Activated B cell treated with CpG ODN at 0.5 μM for 24 hours (primary cell): ENCODE measurements at regions not wholly inside any gene's neighbourhood (a gene's known extent, or its start where the extent isn't known, plus 50 kb on each side); places are given as distances from the start of the nearest gene placed in this dataset.

Experiments
- ATAC-seq: fragments of 200-7000 bp; cut with Tn5 transposase; one replicate; pipeline ENCODE4 v1.10.0; 2021; ENCODE audit warnings: low read depth, mild to moderate bottlenecking, moderate library complexity
- CTCF ChIA-PET: fragments of 350-600 bp; sonication (Branson Sonifier 250); formaldehyde crosslinking; loops from one replicate; lab custom pipeline; 2021; ENCODE audit warnings: antibody characterized with exemption; lab: Charles Lee
- POLR2A ChIA-PET: fragments of 350-600 bp; sonication (Branson Sonifier 250); formaldehyde crosslinking; loops from one replicate; lab custom pipeline; 2021; ENCODE audit warnings: antibody characterized with exemption; lab: Charles Lee
- DNase-seq: peaks from one replicate; pipeline ENCODE4 v3.0.0; 2022
- H3K27ac Mint-ChIP-seq: one replicate; pipeline ENCODE4 v1.8.0; 2020; ENCODE audit warnings: mixed read lengths
- H3K27me3 Mint-ChIP-seq: one replicate; pipeline ENCODE4 v1.8.0; 2021; ENCODE audit warnings: mixed read lengths
- H3K36me3 Mint-ChIP-seq: one replicate; pipeline ENCODE4 v1.8.0; 2021; ENCODE audit warnings: low read depth, mixed read lengths
- H3K4me1 Mint-ChIP-seq: one replicate; pipeline ENCODE4 v1.8.0; 2021; ENCODE audit warnings: mixed read lengths
- H3K4me3 Mint-ChIP-seq: one replicate; pipeline ENCODE4 v1.8.0; 2020; ENCODE audit warnings: mild to moderate bottlenecking, mixed read lengths
- H3K9me3 Mint-ChIP-seq: one replicate; pipeline ENCODE4 v1.8.0; 2020; ENCODE audit warnings: mixed read lengths
- intact Hi-C: fragments of 100-400 bp; cut with micrococcal nuclease; formaldehyde crosslinking; loops from one replicate; pipeline ENCODE4 v1.15.1; 2024
- TF ChIP-seq, protein P1 (sequence below): fragments of 200-600 bp; IDR thresholded peaks from one replicate; pipeline ENCODE4 v1.8.0; 2022; ENCODE audit warnings: antibody characterized with exemption, mild to moderate bottlenecking

DNA sequence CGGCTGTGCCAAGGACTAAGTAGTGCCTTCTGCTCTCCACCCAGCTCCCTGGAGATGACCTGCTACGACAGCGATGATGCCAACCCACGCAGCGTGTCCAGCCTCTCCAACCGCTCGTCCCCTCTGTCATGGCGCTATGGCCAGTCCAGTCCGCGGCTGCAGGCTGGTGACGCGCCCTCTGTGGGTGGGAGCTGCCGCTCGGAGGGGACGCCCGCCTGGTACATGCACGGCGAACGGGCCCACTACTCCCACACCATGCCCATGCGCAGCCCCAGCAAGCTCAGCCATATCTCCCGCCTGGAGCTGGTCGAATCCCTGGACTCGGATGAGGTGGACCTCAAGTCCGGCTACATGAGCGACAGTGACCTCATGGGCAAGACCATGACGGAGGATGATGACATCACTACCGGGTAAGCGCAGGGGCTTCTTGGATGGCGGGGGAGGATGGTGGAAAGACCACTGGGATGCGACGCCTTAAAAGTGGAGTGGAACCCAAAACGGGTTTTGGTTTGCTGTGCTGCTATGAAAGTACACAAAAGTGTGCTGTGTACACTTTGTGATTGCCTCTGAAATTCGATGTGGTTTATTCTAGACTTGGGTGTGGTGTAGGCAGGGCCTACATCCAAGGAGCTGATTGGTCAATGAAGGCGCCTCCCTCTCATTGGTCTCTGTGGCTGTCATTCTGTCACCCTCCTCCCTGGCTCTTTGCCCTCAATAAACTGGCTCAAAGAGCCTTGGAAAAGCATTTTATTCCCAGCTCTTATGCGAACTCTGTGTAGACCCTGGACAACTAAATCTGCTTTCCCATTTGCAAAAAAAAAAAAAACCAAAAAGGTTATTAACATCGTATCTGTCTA lies 110.4 kb upstream of the IPO9 start:
- H3K36me3 Mint-ChIP-seq, result no peaks in the 10 kb centered on the region
- H3K27me3 Mint-ChIP-seq, result peaks cover 5% of the 10 kb centered on the region

DNA sequence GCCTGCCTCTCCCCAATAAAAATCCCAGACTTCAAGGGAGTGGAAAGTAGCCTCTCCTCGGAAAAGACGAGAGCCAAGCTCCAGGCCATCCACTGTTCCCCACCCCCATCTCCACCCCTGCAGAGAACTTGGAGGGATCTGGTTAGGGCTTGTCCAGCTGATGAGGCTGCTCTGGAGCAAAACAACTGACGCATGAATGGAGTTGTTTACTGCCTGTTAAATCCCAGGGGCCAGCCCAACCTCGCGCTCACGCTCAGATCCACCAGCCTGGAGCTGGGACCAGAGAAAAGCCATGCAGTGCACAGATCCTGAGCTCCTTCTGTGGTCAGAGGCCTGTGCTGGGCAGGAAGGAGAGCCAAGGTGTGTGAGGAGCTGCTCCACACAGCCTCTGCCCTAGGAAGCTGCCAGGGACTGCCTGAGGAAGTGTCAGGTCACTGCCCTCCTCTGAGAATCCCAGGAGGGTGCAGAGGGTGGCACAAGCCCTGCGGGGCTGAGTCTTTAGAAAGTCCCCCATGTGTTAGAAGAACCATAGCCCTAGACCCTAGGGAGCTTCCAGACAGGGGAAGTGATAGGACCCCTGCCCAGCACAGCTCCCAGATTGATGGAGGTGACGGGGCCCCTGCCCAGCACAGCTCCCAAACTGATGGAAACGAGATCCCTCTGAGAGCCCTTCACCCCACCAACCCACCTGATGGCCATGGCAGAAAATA lies 109.0 kb upstream of the IPO9 start:
- H3K9me3 Mint-ChIP-seq, result no peaks in the 10 kb centered on the region
- peaks cover 24% of the 10 kb centered on the region for H3K4me1 Mint-ChIP-seq
- peaks cover 6% of the 10 kb centered on the region for H3K27me3 Mint-ChIP-seq
- DNase-seq (no peak), ATAC-seq (no peak)
- CTCF ChIA-PET, result interaction anchor here (1.3 to 2.1 kb wide), 2 partner anchors 12 to 73 kb away, joined by 3 to 5 read pairs; no protein-coding TSS in a partner anchor
- TF ChIP-seq, protein P1, sequence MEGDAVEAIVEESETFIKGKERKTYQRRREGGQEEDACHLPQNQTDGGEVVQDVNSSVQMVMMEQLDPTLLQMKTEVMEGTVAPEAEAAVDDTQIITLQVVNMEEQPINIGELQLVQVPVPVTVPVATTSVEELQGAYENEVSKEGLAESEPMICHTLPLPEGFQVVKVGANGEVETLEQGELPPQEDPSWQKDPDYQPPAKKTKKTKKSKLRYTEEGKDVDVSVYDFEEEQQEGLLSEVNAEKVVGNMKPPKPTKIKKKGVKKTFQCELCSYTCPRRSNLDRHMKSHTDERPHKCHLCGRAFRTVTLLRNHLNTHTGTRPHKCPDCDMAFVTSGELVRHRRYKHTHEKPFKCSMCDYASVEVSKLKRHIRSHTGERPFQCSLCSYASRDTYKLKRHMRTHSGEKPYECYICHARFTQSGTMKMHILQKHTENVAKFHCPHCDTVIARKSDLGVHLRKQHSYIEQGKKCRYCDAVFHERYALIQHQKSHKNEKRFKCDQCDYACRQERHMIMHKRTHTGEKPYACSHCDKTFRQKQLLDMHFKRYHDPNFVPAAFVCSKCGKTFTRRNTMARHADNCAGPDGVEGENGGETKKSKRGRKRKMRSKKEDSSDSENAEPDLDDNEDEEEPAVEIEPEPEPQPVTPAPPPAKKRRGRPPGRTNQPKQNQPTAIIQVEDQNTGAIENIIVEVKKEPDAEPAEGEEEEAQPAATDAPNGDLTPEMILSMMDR, result no peak
- H3K4me3 Mint-ChIP-seq, result no peak overlapping the region
- H3K36me3 Mint-ChIP-seq, result no peaks in the 10 kb centered on the region
- H3K27ac Mint-ChIP-seq, result no peak overlapping the region
- intact Hi-C loops, result no loop called here
- POLR2A ChIA-PET, result no interaction called here

More for the DNA sequence above, 110.4 kb upstream of the IPO9 start:
- no peaks in the 10 kb centered on the region for H3K9me3 Mint-ChIP-seq
- H3K27ac Mint-ChIP-seq, result no peak overlapping the region
- ChIA-PET CTCF (interaction anchor here (1.0 to 2.1 kb wide), 2 partner anchors 10 to 75 kb away, joined by 3 to 5 read pairs; no protein-coding TSS in a partner anchor), POLR2A (no interaction called here)
- H3K4me1 Mint-ChIP-seq, result peaks cover 24% of the 10 kb centered on the region
- intact Hi-C loops, result no loop called here
- TF ChIP-seq, protein P1, result no peak
- no peak overlapping the region for H3K4me3 Mint-ChIP-seq
- no peak for DNase-seq
- ATAC-seq, result no peak

DNA sequence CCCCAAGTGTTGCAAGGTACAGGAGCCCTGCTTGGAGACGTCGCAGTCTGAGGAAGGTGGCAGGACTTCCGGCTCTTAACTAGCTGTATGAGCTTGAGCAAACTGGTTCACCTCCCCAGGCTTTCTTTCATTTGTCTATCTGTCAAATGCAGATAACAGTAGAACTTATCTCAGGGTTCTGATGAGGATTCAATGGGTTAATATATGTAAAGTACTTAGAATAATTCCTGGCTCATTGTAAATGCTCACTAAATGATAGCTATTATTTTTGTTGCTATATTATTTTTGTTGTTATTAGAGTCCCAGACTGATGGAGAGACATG lies 108.5 kb upstream of the IPO9 start:
- no peaks in the 10 kb centered on the region for H3K36me3 Mint-ChIP-seq
- no peak overlapping the region for H3K4me3 Mint-ChIP-seq
- intact Hi-C loops, result no loop called here
- DNase-seq, result no peak
- no peak for ATAC-seq
- CTCF ChIA-PET, result interaction anchor here (1.3 to 2.1 kb wide), 2 partner anchors 12 to 73 kb away, joined by 3 to 5 read pairs; no protein-coding TSS in a partner anchor
- no peaks in the 10 kb centered on the region for H3K9me3 Mint-ChIP-seq
- H3K4me1 Mint-ChIP-seq, result peaks cover 23% of the 10 kb centered on the region
- TF ChIP-seq, protein P1, result no peak
- H3K27me3 Mint-ChIP-seq, result peaks cover 9% of the 10 kb centered on the region
- no peak overlapping the region for H3K27ac Mint-ChIP-seq
- POLR2A ChIA-PET, result no interaction called here

DNA sequence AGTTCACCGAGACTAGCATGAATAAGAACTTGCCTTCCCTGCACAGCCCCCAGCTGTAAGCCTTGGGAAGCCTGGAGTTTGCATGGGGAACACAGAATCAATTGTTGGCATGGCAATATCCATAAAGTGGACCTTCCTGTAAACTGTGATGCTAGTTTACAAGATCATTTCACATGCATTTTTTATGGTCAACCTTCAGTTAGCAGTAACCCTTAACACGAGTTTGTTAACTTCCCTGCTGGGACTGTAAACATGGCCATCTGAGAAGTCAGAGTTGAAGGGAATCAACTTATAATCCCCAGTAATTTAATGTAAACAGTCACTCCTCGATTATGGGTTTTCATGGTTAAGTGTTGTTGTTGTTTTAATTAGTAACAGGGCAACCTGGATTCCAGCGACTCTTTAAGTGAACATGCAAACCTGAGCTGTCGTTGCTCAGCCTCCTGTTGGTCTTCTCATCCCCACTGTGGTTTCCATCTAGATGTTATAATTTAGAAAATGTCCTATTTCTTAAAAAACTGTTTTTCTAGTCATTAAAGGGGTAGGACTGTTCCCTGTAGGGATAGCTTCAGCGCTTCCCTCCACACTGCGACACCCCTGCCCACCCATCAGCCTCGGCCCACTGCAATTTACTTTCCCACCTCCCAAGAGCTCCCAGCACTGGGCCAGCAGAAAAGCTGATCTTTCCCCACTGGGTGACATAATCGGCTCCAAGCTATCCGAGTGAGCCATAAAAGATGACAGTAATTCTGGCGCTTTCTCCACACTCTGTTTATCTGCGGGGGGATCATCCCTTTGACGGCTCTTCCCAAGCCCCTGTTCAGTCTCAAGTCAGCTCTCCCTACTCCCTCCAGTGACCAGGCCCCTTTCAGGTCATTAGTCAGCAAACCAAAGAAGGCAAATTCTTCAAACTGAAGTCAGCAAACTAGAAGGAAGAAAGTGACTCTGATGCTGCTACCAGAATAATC lies 107.6 kb upstream of the IPO9 start:
- Mint-ChIP-seq H3K4me1 (peaks cover 14% of the 10 kb centered on the region), H3K4me3 (no peak overlapping the region), H3K27ac (no peak overlapping the region), H3K27me3 (peaks cover 9% of the 10 kb centered on the region), H3K9me3 (no peaks in the 10 kb centered on the region), H3K36me3 (no peaks in the 10 kb centered on the region)
- ATAC-seq (no peak), DNase-seq (no peak)
- POLR2A ChIA-PET, result no interaction called here
- intact Hi-C loops, result no loop called here
- CTCF ChIA-PET, result interaction anchor here (1.0 to 2.1 kb wide), 3 partner anchors 12 to 72 kb away, joined by 3 to 5 read pairs (median 3); no protein-coding TSS in a partner anchor
- TF ChIP-seq, protein P1, result no peak
